GM13977 (cell line): ENCODE measurements at regions not wholly inside any gene's neighbourhood (a gene's known extent, or its start where the extent isn't known, plus 50 kb on each side); places are given as distances from the start of the nearest gene placed in this dataset.

Experiments
- DNase-seq: peaks from one replicate; pipeline ENCODE4 v3.0.0; 2012; ENCODE audit warnings: low spot score
- in situ Hi-C: fragments of 300-500 bp; cut with MboI; formaldehyde crosslinking; loops from one replicate; pipeline ENCODE4 v1.12.0; 2022; ENCODE audit warnings: low sequenced_read_pairs, low pct_unique_long_range_greater_than_20kb, mixed read lengths, inconsistent platforms; ENCODE audit not compliant: unreplicated experiment
- TF ChIP-seq, protein P1 (sequence below): IDR thresholded peaks from 2 replicates; pipeline ENCODE4 v1.5.1; 2012; ENCODE audit warnings: mild to moderate bottlenecking, control low read depth; ENCODE audit not compliant: insufficient read depth; ENCODE audit errors: extremely low read depth, missing control alignments

DNA sequence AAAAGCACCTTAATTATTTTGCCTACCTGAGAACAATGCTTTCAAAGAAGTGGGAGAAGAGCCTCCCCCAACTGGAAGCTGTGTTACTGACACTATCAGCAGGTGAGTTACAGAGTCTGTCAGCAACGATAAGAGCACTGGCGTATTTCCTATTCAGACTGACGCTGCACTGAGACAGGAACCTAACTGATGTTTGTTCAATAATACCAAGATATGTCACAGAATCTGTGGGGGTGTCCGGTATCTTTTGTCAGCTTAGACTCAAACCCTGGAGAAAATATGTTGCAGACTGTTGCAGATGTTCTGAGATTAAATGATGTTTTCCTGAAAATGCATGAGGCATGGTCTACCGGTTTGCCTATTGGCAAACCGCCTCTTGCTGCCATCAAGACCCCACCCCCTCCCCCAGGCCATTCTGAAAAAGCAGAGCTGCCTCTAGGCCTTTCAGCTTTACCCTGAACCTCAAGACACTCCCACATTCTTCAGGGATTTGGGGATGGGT, 115.2 kb upstream of the KIT start:
- TF ChIP-seq, protein P1, sequence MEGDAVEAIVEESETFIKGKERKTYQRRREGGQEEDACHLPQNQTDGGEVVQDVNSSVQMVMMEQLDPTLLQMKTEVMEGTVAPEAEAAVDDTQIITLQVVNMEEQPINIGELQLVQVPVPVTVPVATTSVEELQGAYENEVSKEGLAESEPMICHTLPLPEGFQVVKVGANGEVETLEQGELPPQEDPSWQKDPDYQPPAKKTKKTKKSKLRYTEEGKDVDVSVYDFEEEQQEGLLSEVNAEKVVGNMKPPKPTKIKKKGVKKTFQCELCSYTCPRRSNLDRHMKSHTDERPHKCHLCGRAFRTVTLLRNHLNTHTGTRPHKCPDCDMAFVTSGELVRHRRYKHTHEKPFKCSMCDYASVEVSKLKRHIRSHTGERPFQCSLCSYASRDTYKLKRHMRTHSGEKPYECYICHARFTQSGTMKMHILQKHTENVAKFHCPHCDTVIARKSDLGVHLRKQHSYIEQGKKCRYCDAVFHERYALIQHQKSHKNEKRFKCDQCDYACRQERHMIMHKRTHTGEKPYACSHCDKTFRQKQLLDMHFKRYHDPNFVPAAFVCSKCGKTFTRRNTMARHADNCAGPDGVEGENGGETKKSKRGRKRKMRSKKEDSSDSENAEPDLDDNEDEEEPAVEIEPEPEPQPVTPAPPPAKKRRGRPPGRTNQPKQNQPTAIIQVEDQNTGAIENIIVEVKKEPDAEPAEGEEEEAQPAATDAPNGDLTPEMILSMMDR, result no peak
- no peak for DNase-seq
- in situ Hi-C loops, result no loop called here

- TF ChIP-seq, protein P1, result no peak
- DNase-seq, result no peak
- in situ Hi-C loops, result no loop called here
Measured at GRCh38 chr4:54543088-54543795, 114.5 kb upstream of the KIT start.

GRCh38 chr4:54545663-54546424, 111.9 kb upstream of the KIT start:
- TF ChIP-seq, protein P1, result no peak
- in situ Hi-C loops, result no loop called here
- no peak for DNase-seq

DNA sequence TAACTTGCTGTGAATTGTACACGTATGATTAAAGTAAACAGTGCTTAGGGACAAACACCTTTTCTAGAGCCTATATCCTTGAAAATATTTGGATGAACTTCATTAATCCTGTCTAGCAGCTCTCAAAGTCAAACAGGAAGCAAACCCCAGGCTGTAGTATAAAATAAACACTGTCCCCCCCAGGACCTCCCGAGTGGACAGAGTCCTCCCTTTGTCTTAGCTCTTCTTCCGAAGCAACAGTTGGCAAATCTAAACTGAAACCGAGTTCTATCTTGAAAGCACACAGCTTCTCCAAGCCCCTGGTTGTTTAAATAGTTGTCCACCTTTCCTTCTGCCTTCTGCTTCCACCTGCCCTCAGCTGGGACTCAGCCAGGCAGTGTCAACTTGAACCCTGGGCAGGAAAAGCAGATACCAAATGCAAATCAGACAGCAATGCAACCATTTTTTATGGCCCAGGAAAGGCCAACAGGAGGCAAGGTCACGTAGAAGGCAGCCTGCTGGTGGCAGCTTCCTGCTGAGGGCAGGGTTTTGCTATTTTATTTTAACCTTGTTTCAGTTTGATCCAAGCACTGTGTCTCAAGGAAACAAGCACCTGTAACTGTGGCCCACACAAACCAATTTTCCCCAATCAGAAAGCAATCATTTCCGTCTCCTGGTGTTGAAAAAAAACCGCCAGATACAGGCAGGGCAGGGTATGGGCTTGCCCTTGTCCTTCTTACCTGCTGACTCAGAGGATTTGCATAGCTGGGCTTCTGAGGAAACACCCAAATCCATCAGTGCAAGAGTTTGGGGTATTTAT, 110.3 kb upstream of the KIT start:
- no peak for DNase-seq

DNA sequence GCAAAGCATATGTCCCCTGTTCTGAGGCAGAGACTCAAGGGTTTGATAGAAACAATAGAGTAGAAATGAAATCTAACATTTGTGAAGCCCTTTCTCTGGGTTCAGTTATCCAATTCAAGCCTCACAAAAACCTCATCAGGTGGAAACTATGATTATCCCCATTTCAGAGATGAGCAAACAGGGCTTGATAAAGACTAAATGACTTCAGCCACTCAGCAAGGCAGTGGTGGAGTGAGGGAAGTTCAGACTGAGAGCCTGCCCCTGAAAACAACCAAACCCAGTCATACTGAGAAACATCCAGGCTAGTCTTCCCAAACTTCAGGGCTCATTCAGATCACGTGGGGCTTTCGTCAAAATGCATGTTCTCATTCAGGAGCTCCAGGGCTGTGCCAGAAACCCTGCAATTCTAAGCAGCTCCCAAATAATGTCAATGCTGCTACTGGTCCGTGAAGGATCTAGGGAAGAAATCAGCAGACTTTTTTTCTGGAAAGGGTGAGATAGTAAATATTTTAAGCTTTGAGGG, 109.6 kb upstream of the KIT start:
- TF ChIP-seq, protein P1, result no peak
- DNase-seq, result no peak
- in situ Hi-C loops, result no loop called here

More for the DNA sequence above, 110.3 kb upstream of the KIT start:
- in situ Hi-C loops, result no loop called here
- TF ChIP-seq, protein P1, result no peak

DNA sequence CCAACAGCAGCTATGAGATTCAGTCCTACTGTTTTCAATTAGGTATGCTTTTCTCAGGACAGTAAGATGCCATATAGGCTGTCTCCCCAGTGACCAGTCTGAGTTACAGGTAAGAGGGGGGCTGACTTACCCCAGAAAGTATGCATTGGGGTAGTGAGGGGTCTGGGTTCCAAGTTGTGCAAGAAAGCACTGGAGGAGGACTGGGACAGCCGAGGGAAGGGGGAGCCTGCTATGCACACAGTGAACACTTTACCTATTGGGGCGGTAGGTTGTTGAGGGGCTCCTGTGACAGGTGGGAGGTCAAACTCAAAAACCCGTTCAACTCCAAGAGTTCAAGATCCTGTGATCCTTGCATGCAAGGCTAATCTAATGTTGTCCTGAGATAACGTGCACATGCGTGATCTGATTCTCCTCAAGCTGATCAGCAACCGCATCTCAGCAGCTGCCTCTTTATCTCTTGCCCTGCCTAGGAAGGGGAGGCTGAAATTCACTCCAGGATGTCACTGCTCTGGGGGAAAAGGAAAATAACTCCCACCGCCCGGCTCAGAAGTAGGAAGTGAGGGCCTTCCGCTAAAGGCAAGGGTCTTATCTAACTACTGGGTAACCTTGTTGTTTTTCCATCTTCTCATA, 108.8 kb upstream of the KIT start:
- in situ Hi-C loops, result no loop called here
- TF ChIP-seq, protein P1, result no peak

More for the DNA sequence above, 108.8 kb upstream of the KIT start:
- DNase-seq, result no peak
